HFFc6 (cell line): ENCODE measurements at regions not wholly inside any gene's neighbourhood (a gene's known extent, or its start where the extent isn't known, plus 50 kb on each side); places are given as distances from the start of the nearest gene placed in this dataset.

ENCODE experiments used
- DNase-seq: peaks from one replicate; pipeline ENCODE4 v3.0.0-alpha.2; 2018
- H3K27ac Mint-ChIP-seq: 2 replicates; pipeline ENCODE4 v1.8.0; 2020; ENCODE audit warnings: mild to moderate bottlenecking, mixed read lengths
- H3K27me3 Mint-ChIP-seq: 2 replicates; pipeline ENCODE4 v1.8.0; 2021; ENCODE audit warnings: mild to moderate bottlenecking, moderate library complexity, mixed read lengths; ENCODE audit not compliant: insufficient read depth
- H3K36me3 Mint-ChIP-seq: 2 replicates; pipeline ENCODE4 v1.8.0; 2021; ENCODE audit warnings: low read depth, mixed read lengths
- H3K4me1 Mint-ChIP-seq: 2 replicates; pipeline ENCODE4 v1.8.0; 2020; ENCODE audit warnings: low read depth, mixed read lengths
- H3K4me3 Mint-ChIP-seq: 2 replicates; pipeline ENCODE4 v1.8.0; 2020; ENCODE audit warnings: mild to moderate bottlenecking, moderate library complexity, mixed read lengths
- H3K9me3 Mint-ChIP-seq: 2 replicates; pipeline ENCODE4 v1.8.0; 2020; ENCODE audit warnings: mild to moderate bottlenecking, mixed read lengths
- CTCF ChIP-seq: fragments of 200-600 bp; sonication (generic); IDR thresholded peaks from 2 replicates; pipeline ENCODE4 v1.5.0; 2021; ENCODE audit warnings: antibody characterized with exemption, mild to moderate bottlenecking

GRCh38 chr9:105975886-105976645, 281.7 kb downstream of the TMEM38B start:
- no peaks in the 10 kb centered on the region for H3K4me1 Mint-ChIP-seq
- DNase-seq, result no peak
- H3K4me3 Mint-ChIP-seq, result no peak overlapping the region
- H3K36me3 Mint-ChIP-seq, result peaks cover 7% of the 10 kb centered on the region; the same call in 1 of the 2 replicates
- H3K27ac Mint-ChIP-seq, result no peak overlapping the region
- peaks cover 51% of the 10 kb centered on the region for H3K9me3 Mint-ChIP-seq
- TF ChIP-seq CTCF, result no peak
- H3K27me3 Mint-ChIP-seq, result no peaks in the 10 kb centered on the region

GRCh38 chr9:105978336-105978735, 284.0 kb downstream of the TMEM38B start:
- no peak for TF ChIP-seq CTCF
- 0 out of 2 replicates have a peak, but pooled peaks cover under 1% of the 10 kb centered on the region for H3K36me3 Mint-ChIP-seq
- H3K4me3 Mint-ChIP-seq, result no peak overlapping the region
- peaks cover 53% of the 10 kb centered on the region for H3K9me3 Mint-ChIP-seq
- no peak for DNase-seq
- H3K4me1 Mint-ChIP-seq, result no peaks in the 10 kb centered on the region
- H3K27me3 Mint-ChIP-seq, result no peaks in the 10 kb centered on the region
- no peak overlapping the region for H3K27ac Mint-ChIP-seq

GRCh38 chr9:105978826-105979225, 284.5 kb downstream of the TMEM38B start:
- no peaks in the 10 kb centered on the region for H3K4me1 Mint-ChIP-seq
- DNase-seq, result no peak
- H3K4me3 Mint-ChIP-seq, result no peak overlapping the region
- no peaks in the 10 kb centered on the region for H3K36me3 Mint-ChIP-seq
- no peak for TF ChIP-seq CTCF
- H3K27me3 Mint-ChIP-seq, result no peaks in the 10 kb centered on the region
- no peak overlapping the region for H3K27ac Mint-ChIP-seq
- H3K9me3 Mint-ChIP-seq, result peaks cover 53% of the 10 kb centered on the region

- Mint-ChIP-seq H3K27ac (no peak overlapping the region), H3K27me3 (no peaks in the 10 kb centered on the region), H3K36me3 (no peaks in the 10 kb centered on the region), H3K9me3 (peaks cover 53% of the 10 kb centered on the region), H3K4me1 (no peaks in the 10 kb centered on the region), H3K4me3 (no peak overlapping the region)
- TF ChIP-seq CTCF, result no peak
- DNase-seq, result no peak
Observed at GRCh38 chr9:105979290-105979689, 284.9 kb downstream of the TMEM38B start.

- no peak for DNase-seq
- no peak overlapping the region for H3K4me3 Mint-ChIP-seq
- H3K36me3 Mint-ChIP-seq, result no peaks in the 10 kb centered on the region
- no peak overlapping the region for H3K27ac Mint-ChIP-seq
- H3K4me1 Mint-ChIP-seq, result no peaks in the 10 kb centered on the region
- TF ChIP-seq CTCF, result no peak
- H3K9me3 Mint-ChIP-seq, result peaks cover 48% of the 10 kb centered on the region
- H3K27me3 Mint-ChIP-seq, result no peaks in the 10 kb centered on the region
Observed at GRCh38 chr9:105984714-105985113, 290.4 kb downstream of the TMEM38B start.
